PFSK-1 (cell line): ENCODE measurements at regions not wholly inside any gene's neighbourhood (a gene's known extent, or its start where the extent isn't known, plus 50 kb on each side); places are given as distances from the start of the nearest gene placed in this dataset.

Source experiments
- FOXP2 ChIP-seq: optimal IDR thresholded peaks from 2 replicates; pipeline ENCODE3; 2011; ENCODE audit warnings: borderline replicate concordance, control low read depth, inconsistent platforms; ENCODE audit not compliant: insufficient read depth; ENCODE audit errors: extremely low read length, extremely low read depth
- POLR2AphosphoS5 ChIP-seq: IDR thresholded peaks from 2 replicates; pipeline ENCODE4 v1.6.1; 2012; ENCODE audit warnings: low read depth, mild to moderate bottlenecking, control low read depth, low read length, moderate library complexity
- REST ChIP-seq, 2 experiments: IDR thresholded peaks; 2 replicates each; pipeline versions ENCODE4 v1.6.1 to v1.8.0; 2011 to 2012; ENCODE audit warnings: low read depth in 2 of 2, low read length in 2 of 2, control low read depth in 1 of 2, inconsistent platforms in 1 of 2, mild to moderate bottlenecking in 1 of 2, moderate library complexity in 1 of 2; ENCODE audit not compliant: insufficient read depth in 1 of 2
- SIN3A ChIP-seq: IDR thresholded peaks from 2 replicates; pipeline ENCODE4 v1.6.1; 2012; ENCODE audit warnings: mild to moderate bottlenecking, low read length, moderate library complexity, borderline replicate concordance; ENCODE audit not compliant: insufficient read depth
- TAF1 ChIP-seq: IDR thresholded peaks from 2 replicates; pipeline ENCODE4 v1.6.1; 2012; ENCODE audit warnings: low read length, control low read depth, borderline replicate concordance; ENCODE audit not compliant: insufficient read depth

DNA sequence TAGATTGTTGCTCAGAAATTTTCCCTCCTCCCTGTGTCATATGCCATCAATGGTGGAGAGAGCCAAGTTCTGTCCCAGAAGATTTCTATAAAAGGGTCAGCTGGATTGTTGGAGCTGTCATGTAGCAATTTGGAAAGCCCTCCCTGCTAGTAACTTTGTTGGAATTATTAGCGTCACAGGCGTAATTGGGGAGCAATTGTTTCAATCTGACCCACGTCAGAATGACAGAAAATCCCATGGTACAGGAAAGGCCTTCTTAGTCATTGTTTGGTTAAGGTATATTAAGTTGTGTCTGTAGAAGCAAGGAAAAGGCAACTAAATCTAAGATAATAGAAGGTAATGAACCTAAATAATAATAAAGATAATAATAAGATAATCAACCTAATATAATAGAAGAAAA lies 148.4 kb downstream of the PLK2 start:
- TF ChIP-seq TAF1 (no peak), REST (IDR thresholded peaks at IDR 0.05; ENCODE audit: insufficient read depth in 1 of 2, low read depth in 2 of 2, low read length in 2 of 2) (no peak)

GRCh38 chr5:58300346-58300895 lies 159.5 kb downstream of the PLK2 start:
- TF ChIP-seq TAF1 = no peak

- no peak for TF ChIP-seq TAF1
- no peak for TF ChIP-seq SIN3A
- TF ChIP-seq FOXP2 = no peak
- no peak for TF ChIP-seq REST (IDR thresholded peaks at IDR 0.05; ENCODE audit: insufficient read depth in 1 of 2, low read depth in 2 of 2, low read length in 2 of 2)
- TF ChIP-seq POLR2AphosphoS5 = no peak
These were observed 160.6 kb downstream of the PLK2 start for GRCh38 chr5:58299256-58299655.

DNA sequence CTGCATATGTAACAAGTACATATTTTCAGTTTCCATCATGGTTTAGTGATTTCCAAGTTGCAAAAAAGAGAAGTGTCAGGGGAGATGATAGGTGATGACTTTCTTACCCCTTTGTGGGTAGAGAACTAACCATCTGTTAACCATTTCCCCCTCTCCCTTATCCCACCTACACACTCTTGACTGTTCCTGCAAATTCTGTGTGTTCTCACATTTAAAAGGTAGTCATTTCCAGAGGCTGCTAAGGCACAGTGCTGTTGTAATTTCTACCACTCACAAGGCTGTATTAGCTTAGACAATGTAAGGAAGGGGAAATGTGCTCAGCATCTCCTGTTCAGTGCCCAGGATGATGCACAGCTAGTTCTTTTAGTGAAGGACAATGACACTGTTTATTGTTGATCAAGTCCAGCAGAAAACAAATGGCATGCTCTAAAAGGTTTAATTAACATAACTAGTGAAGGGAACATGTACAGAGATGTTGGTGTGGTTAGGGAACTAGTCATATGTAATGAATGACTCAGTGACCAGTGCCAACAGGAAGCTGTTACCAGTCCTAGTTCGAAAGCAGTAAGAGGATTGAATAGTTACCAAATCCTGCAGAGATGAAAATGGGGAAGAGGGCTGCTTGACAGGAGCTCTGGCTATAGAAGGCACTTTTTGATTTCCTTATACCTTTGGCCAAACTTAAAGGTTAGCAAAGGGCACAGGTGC lies 165.1 kb downstream of the PLK2 start:
- TF ChIP-seq SIN3A = no peak
- no peak for TF ChIP-seq FOXP2
- no peak for TF ChIP-seq REST (IDR thresholded peaks at IDR 0.05; ENCODE audit: insufficient read depth in 1 of 2, low read depth in 2 of 2, low read length in 2 of 2)
- TF ChIP-seq TAF1 = no peak
- TF ChIP-seq POLR2AphosphoS5 = no peak

GRCh38 chr5:58286741-58287140 lies 173.1 kb downstream of the PLK2 start:
- TF ChIP-seq FOXP2 = no peak
- TF ChIP-seq REST (IDR thresholded peaks at IDR 0.05; ENCODE audit: insufficient read depth in 1 of 2, low read depth in 2 of 2, low read length in 2 of 2) = no peak
- TF ChIP-seq POLR2AphosphoS5 = no peak
- TF ChIP-seq TAF1 = no peak
- TF ChIP-seq SIN3A = no peak

GRCh38 chr5:58285900-58286299 lies 174.0 kb downstream of the PLK2 start:
- TF ChIP-seq FOXP2 (no peak), POLR2AphosphoS5 (no peak), SIN3A (no peak), TAF1 (no peak), REST (IDR thresholded peaks at IDR 0.05; ENCODE audit: insufficient read depth in 1 of 2, low read depth in 2 of 2, low read length in 2 of 2) (no peak)
